WERI-Rb-1 (cell line): ENCODE measurements at regions not wholly inside any gene's neighbourhood (a gene's known extent, or its start where the extent isn't known, plus 50 kb on each side); places are given as distances from the start of the nearest gene placed in this dataset.

Experiments
- DNase-seq: peaks from one replicate; pipeline ENCODE4 v3.0.0-alpha.2; 2020
- H3K27ac ChIP-seq: fragments of 250-450 bp; sonication (Bioruptor Pico); 2 replicates; pipeline ENCODE4 v1.5.1; 2020; ENCODE audit warnings: mild to moderate bottlenecking, moderate library complexity
- H3K27me3 ChIP-seq: fragments of 250-450 bp; sonication (Bioruptor Pico); 2 replicates; pipeline ENCODE4 v1.5.1; 2021; ENCODE audit warnings: mild to moderate bottlenecking, low read depth, moderate library complexity; ENCODE audit not compliant: insufficient read depth, severe bottlenecking
- H3K36me3 ChIP-seq: fragments of 250-450 bp; sonication (Bioruptor Pico); 2 replicates; pipeline ENCODE4 v1.5.1; 2020; ENCODE audit warnings: mild to moderate bottlenecking, moderate library complexity
- H3K4me3 ChIP-seq: 2 replicates; pipeline ENCODE4 v1.5.1; 2011; ENCODE audit warnings: low read depth, mild to moderate bottlenecking, control low read depth, low read length
- H3K9me3 ChIP-seq: fragments of 250-450 bp; sonication (Bioruptor Pico); 2 replicates; pipeline ENCODE4 v1.5.1; 2021; ENCODE audit warnings: mild to moderate bottlenecking, moderate library complexity; ENCODE audit not compliant: severe bottlenecking
- CTCF ChIP-seq: IDR thresholded peaks from 2 replicates; pipeline ENCODE4 v1.5.1; 2011; ENCODE audit warnings: low read depth, mild to moderate bottlenecking, control low read depth, inconsistent platforms, low read length

GRCh38 chr18:44232500-44232899, 448.2 kb upstream of the SETBP1 start:
- H3K9me3 ChIP-seq = no peaks in the 10 kb centered on the region
- no peaks in the 10 kb centered on the region for H3K36me3 ChIP-seq
- H3K27ac ChIP-seq = no peak overlapping the region
- TF ChIP-seq CTCF = no peak
- H3K27me3 ChIP-seq = peaks cover 46% of the 10 kb centered on the region
- H3K4me3 ChIP-seq = no peak overlapping the region
- DNase-seq = no peak

- Histone ChIP-seq H3K27ac (no peak overlapping the region), H3K9me3 (no peaks in the 10 kb centered on the region), H3K36me3 (no peaks in the 10 kb centered on the region), H3K27me3 (peaks cover 33% of the 10 kb centered on the region), H3K4me3 (no peak overlapping the region)
- no peak for TF ChIP-seq CTCF
- DNase-seq = no peak
These were observed 442.2 kb upstream of the SETBP1 start for GRCh38 chr18:44238454-44238853.

GRCh38 chr18:44238911-44239310, 441.8 kb upstream of the SETBP1 start:
- no peak for TF ChIP-seq CTCF
- H3K4me3 ChIP-seq = no peak overlapping the region

GRCh38 chr18:44241020-44241419, 439.7 kb upstream of the SETBP1 start:
- no peaks in the 10 kb centered on the region for H3K9me3 ChIP-seq
- no peaks in the 10 kb centered on the region for H3K36me3 ChIP-seq
- H3K27ac ChIP-seq = no peak overlapping the region
- peaks cover 28% of the 10 kb centered on the region for H3K27me3 ChIP-seq
- H3K4me3 ChIP-seq = no peak overlapping the region
- TF ChIP-seq CTCF = no peak
- no peak for DNase-seq

More at GRCh38 chr18:44238911-44239310, 441.8 kb upstream of the SETBP1 start:
- H3K27me3 ChIP-seq = peaks cover 32% of the 10 kb centered on the region
- no peaks in the 10 kb centered on the region for H3K9me3 ChIP-seq
- no peaks in the 10 kb centered on the region for H3K36me3 ChIP-seq
- no peak overlapping the region for H3K27ac ChIP-seq
- no peak for DNase-seq

- peaks cover 30% of the 10 kb centered on the region for H3K27me3 ChIP-seq
- DNase-seq = no peak
- H3K27ac ChIP-seq = no peak overlapping the region
- H3K36me3 ChIP-seq = no peaks in the 10 kb centered on the region
- H3K4me3 ChIP-seq = no peak overlapping the region
- no peaks in the 10 kb centered on the region for H3K9me3 ChIP-seq
- no peak for TF ChIP-seq CTCF
These were observed 435.7 kb upstream of the SETBP1 start for GRCh38 chr18:44245019-44245418.

- Histone ChIP-seq H3K9me3 (no peaks in the 10 kb centered on the region), H3K36me3 (no peaks in the 10 kb centered on the region), H3K27me3 (peaks cover 28% of the 10 kb centered on the region), H3K27ac (no peak overlapping the region), H3K4me3 (no peak overlapping the region)
- no peak for TF ChIP-seq CTCF
- no peak for DNase-seq
These were observed 434.7 kb upstream of the SETBP1 start for GRCh38 chr18:44246001-44246400.
